ENCODE measurements at regions not wholly inside any gene's neighbourhood (a gene's known extent, or its start where the extent isn't known, plus 50 kb on each side); places are given as distances from the start of the nearest gene placed in this dataset.

- no peaks in the 10 kb centered on the region for H3K36me3 ChIP-seq (replicated peaks in 1 of 2; ENCODE audit: insufficient read depth in 1 of 2, low read depth in 2 of 2)
- no peak for DNase-seq
- H3K27me3 ChIP-seq = no peaks in the 10 kb centered on the region
- TF ChIP-seq CTCF (IDR thresholded peaks at IDR 0.05) (no peak), POLR2A (IDR thresholded peaks at IDR 0.05) (no peak)
- no peak for ATAC-seq
- no peak overlapping the region for H3K27ac ChIP-seq
- no peaks in the 10 kb centered on the region for H3K9me3 ChIP-seq
- 91 to 92% methylated on average over 3 of the region's 3 CpGs for WGBS, 2 donors
- intact Hi-C loops (cut with DNase I) = no loop called here
- no peak overlapping the region for H3K4me3 ChIP-seq
- H3K4me1 ChIP-seq = no peaks in the 10 kb centered on the region
Observed at GRCh38 chr2:144279165-144279564, 240.8 kb downstream of the ZEB2 start.

- Histone ChIP-seq H3K4me3 (no peak overlapping the region), H3K27me3 (no peaks in the 10 kb centered on the region), H3K9me3 (no peaks in the 10 kb centered on the region), H3K27ac (no peak overlapping the region), H3K36me3 (replicated peaks in 1 of 2; ENCODE audit: insufficient read depth in 1 of 2, low read depth in 2 of 2) (no peaks in the 10 kb centered on the region), H3K4me1 (no peaks in the 10 kb centered on the region)
- TF ChIP-seq POLR2A (IDR thresholded peaks at IDR 0.05) (no peak), CTCF (IDR thresholded peaks at IDR 0.05) (no peak)
- WGBS, 2 donors = 82 to 90% methylated on average over 2 of the region's 2 CpGs
- ATAC-seq (no peak), DNase-seq (no peak)
- intact Hi-C loops (cut with DNase I) = no loop called here
Observed at GRCh38 chr2:144277622-144278354, 242.1 kb downstream of the ZEB2 start.

GRCh38 chr2:144275340-144275739 is 244.6 kb downstream of the ZEB2 start:
- no peak overlapping the region for H3K4me3 ChIP-seq
- DNase-seq (no peak), ATAC-seq (no peak)
- no peak for TF ChIP-seq CTCF (IDR thresholded peaks at IDR 0.05)
- no peak for TF ChIP-seq POLR2A (IDR thresholded peaks at IDR 0.05)
- H3K4me1 ChIP-seq = peaks cover 10% of the 10 kb centered on the region
- H3K36me3 ChIP-seq (replicated peaks in 1 of 2; ENCODE audit: insufficient read depth in 1 of 2, low read depth in 2 of 2) = no peaks in the 10 kb centered on the region
- H3K27ac ChIP-seq = no peak overlapping the region
- H3K27me3 ChIP-seq = no peaks in the 10 kb centered on the region
- H3K9me3 ChIP-seq = no peaks in the 10 kb centered on the region
- intact Hi-C loops (cut with DNase I) = no loop called here

GRCh38 chr2:144274131-144274530 is 245.8 kb downstream of the ZEB2 start:
- WGBS, 2 donors = 50 to 58% methylated on average over 2 of the region's 2 CpGs
- TF ChIP-seq CTCF (IDR thresholded peaks at IDR 0.05) = no peak
- no peak for TF ChIP-seq POLR2A (IDR thresholded peaks at IDR 0.05)
- H3K36me3 ChIP-seq (replicated peaks in 1 of 2; ENCODE audit: insufficient read depth in 1 of 2, low read depth in 2 of 2) = no peaks in the 10 kb centered on the region

GRCh38 chr2:144270951-144271350 is 249.0 kb downstream of the ZEB2 start:
- TF ChIP-seq CTCF (IDR thresholded peaks at IDR 0.05) = no peak
- TF ChIP-seq POLR2A (IDR thresholded peaks at IDR 0.05) = no peak
- no peak overlapping the region for H3K27ac ChIP-seq
- peaks cover 30% of the 10 kb centered on the region for H3K4me1 ChIP-seq
- H3K36me3 ChIP-seq (replicated peaks in 1 of 2; ENCODE audit: insufficient read depth in 1 of 2, low read depth in 2 of 2) = no peaks in the 10 kb centered on the region
- no peaks in the 10 kb centered on the region for H3K27me3 ChIP-seq
- no peaks in the 10 kb centered on the region for H3K9me3 ChIP-seq
- intact Hi-C loops (cut with DNase I) = no loop called here
- DNase-seq = no peak
- H3K4me3 ChIP-seq = no peak overlapping the region
- ATAC-seq = no peak
- WGBS, 2 donors = 93% methylated on average over 1 of the region's 1 CpG

More at GRCh38 chr2:144274131-144274530, 245.8 kb downstream of the ZEB2 start:
- peaks cover 10% of the 10 kb centered on the region for H3K4me1 ChIP-seq
- intact Hi-C loops (cut with DNase I) = no loop called here
- DNase-seq (no peak), ATAC-seq (no peak)
- no peak overlapping the region for H3K27ac ChIP-seq
- H3K4me3 ChIP-seq = no peak overlapping the region
- H3K27me3 ChIP-seq = no peaks in the 10 kb centered on the region
- H3K9me3 ChIP-seq = no peaks in the 10 kb centered on the region
